ENCODE measurements at regions not wholly inside any gene's neighbourhood (a gene's known extent, or its start where the extent isn't known, plus 50 kb on each side); places are given as distances from the start of the nearest gene placed in this dataset.

DNA sequence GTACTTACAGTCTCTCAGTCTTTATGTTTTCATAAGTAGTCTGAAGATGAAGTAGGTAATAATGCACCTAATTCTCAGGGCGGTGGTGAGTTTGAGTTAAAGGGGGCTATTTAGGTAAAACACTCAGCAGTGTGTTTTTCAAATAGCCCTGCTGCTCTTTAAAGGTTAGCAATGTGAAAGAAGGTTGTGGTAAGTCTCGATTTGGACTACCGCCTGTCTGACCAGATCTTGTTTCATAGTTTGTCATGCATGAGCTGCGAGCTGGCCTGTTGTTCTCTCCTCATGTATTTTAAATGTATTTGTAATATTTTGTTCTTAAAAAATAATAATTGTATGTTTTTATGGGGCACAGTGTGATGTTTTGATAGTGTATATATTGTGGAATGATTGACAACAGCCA lies 340.2 kb downstream of the DHX35 start:
- TF ChIP-seq, protein P1, sequence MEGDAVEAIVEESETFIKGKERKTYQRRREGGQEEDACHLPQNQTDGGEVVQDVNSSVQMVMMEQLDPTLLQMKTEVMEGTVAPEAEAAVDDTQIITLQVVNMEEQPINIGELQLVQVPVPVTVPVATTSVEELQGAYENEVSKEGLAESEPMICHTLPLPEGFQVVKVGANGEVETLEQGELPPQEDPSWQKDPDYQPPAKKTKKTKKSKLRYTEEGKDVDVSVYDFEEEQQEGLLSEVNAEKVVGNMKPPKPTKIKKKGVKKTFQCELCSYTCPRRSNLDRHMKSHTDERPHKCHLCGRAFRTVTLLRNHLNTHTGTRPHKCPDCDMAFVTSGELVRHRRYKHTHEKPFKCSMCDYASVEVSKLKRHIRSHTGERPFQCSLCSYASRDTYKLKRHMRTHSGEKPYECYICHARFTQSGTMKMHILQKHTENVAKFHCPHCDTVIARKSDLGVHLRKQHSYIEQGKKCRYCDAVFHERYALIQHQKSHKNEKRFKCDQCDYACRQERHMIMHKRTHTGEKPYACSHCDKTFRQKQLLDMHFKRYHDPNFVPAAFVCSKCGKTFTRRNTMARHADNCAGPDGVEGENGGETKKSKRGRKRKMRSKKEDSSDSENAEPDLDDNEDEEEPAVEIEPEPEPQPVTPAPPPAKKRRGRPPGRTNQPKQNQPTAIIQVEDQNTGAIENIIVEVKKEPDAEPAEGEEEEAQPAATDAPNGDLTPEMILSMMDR (IDR thresholded peaks at IDR 0.05): no peak
- Mint-ChIP-seq H3K9me3 (ENCODE audit: low read depth) (peaks cover 2% of the 10 kb centered on the region), H3K36me3 (ENCODE audit: low read depth) (no peaks in the 10 kb centered on the region), H3K27me3 (ENCODE audit: low read depth) (peaks cover 9% of the 10 kb centered on the region), H3K4me1 (ENCODE audit: low read depth) (no peaks in the 10 kb centered on the region), H3K27ac (ENCODE audit: unreplicated experiment) (no peak overlapping the region), H3K4me3 (ENCODE audit: unreplicated experiment) (no peak overlapping the region)
- no peak for DNase-seq (ENCODE audit: low spot score)

DNA sequence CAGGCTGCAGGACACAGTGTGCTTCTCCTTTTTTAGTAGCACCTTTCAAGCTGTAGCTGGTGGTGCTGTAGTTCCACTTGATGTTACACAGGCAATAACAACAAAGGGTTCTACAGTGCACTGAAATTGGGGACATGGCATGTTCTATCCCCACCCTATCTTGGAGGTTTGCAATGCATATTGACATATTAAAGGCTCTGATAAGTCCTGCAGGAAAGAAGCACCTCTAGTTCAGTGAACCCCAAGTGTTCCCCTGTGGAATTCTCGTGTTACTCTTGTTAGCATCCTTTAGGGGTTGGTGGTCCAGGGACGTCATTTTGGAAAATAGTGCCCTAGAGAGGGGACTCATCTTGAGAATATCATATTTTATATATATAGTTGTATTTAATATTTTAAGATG lies 337.6 kb downstream of the DHX35 start:
- peaks cover 8% of the 10 kb centered on the region for H3K27me3 Mint-ChIP-seq (ENCODE audit: low read depth)
- H3K4me3 Mint-ChIP-seq (ENCODE audit: unreplicated experiment): no peak overlapping the region
- no peak overlapping the region for H3K27ac Mint-ChIP-seq (ENCODE audit: unreplicated experiment)
- no peaks in the 10 kb centered on the region for H3K4me1 Mint-ChIP-seq (ENCODE audit: low read depth)
- no peaks in the 10 kb centered on the region for H3K36me3 Mint-ChIP-seq (ENCODE audit: low read depth)
- no peaks in the 10 kb centered on the region for H3K9me3 Mint-ChIP-seq (ENCODE audit: low read depth)
- no peak for DNase-seq (ENCODE audit: low spot score)
- TF ChIP-seq, protein P1 (IDR thresholded peaks at IDR 0.05): no peak

DNA sequence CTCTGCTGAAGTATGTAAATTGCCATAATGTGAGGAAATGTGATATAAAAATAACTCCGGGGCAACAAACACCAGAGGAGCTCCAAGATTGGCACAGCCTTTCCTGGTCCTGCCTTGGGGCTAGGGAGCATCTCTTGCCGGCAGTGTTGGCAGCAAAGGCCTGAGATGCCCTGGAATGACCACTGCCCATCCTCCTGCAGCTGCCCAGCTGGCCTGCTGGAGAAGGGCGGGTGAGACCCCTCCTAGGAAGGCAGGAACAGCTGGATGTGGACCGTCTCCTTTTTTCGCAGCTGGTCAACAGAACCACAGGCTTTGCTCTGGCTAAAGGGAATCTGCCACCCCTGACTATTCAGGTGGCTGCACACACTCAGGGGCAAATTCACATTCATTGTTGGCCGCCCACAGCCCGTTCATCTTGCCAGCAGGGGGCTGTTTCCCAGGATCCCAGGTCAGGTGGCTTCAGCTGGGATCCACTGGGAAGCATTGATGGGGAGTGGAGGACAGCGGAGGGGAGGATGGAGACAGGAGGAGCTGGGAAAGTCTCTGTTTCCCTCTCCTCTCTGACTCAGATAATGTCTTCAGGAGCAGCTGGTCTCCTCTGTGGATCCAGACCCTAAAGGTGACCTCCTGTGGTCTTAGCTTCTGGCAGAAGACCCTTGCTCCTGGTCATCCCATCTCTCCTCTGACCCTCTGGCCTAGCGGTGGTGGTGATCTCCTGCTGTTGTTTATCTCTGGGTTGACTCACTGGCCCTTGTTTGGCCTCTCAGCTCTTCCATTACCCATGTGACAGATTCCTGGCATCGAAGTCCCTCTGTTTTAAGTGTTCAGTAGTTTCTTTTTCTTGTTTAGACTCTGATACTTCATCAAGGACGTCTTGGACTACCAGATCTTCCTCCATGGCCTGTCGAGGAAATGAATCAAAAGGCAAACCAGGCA lies 336.7 kb downstream of the DHX35 start:
- H3K9me3 Mint-ChIP-seq (ENCODE audit: low read depth): no peaks in the 10 kb centered on the region
- H3K27me3 Mint-ChIP-seq (ENCODE audit: low read depth): peaks cover 13% of the 10 kb centered on the region
- H3K4me1 Mint-ChIP-seq (ENCODE audit: low read depth): no peaks in the 10 kb centered on the region
- DNase-seq (ENCODE audit: low spot score): no peak
- TF ChIP-seq, protein P1 (IDR thresholded peaks at IDR 0.05): no peak
- H3K36me3 Mint-ChIP-seq (ENCODE audit: low read depth): no peaks in the 10 kb centered on the region
- no peak overlapping the region for H3K4me3 Mint-ChIP-seq (ENCODE audit: unreplicated experiment)
- no peak overlapping the region for H3K27ac Mint-ChIP-seq (ENCODE audit: unreplicated experiment)

DNA sequence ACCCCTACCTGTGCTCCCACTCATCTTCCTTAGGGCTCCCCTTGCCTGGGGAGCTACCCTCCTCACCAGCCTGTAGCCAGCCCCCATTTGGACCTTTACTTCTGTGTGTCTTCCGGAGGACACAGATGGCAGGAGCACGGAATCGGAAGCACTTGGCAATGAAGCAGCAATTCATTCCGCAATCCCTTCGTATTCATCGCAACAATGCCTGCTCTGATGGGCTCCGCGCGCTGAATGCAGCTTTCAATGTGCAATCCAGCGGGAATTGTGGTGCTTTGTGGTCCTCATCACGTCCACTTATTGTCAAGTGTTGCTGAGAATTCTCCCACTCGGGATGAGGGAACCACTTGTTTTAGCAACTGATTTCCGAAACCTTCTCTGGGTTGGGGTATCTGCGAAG lies 336.0 kb downstream of the DHX35 start:
- no peaks in the 10 kb centered on the region for H3K9me3 Mint-ChIP-seq (ENCODE audit: low read depth)
- DNase-seq (ENCODE audit: low spot score): no peak
- H3K27ac Mint-ChIP-seq (ENCODE audit: unreplicated experiment): no peak overlapping the region
- no peaks in the 10 kb centered on the region for H3K4me1 Mint-ChIP-seq (ENCODE audit: low read depth)
- no peak overlapping the region for H3K4me3 Mint-ChIP-seq (ENCODE audit: unreplicated experiment)
- TF ChIP-seq, protein P1 (IDR thresholded peaks at IDR 0.05): no peak
- no peaks in the 10 kb centered on the region for H3K36me3 Mint-ChIP-seq (ENCODE audit: low read depth)
- H3K27me3 Mint-ChIP-seq (ENCODE audit: low read depth): peaks cover 14% of the 10 kb centered on the region

DNA sequence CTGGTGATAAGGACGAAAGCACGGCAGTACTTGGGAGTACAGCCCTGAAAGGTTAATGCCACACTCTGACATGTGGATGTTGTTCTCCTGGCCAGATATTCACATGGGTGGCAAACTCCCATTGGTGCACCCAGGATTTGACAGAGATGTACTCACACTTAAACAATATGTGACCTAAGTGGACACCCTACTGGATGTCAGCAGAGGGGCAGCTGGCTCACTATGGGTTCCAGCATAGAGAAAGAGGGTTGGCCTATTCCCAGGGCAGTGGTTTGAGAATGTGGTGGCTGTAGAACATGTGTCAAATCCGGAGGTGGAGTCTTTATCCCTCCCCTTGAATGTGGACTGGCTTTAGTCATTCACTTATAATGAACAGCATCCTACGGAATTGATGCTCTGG lies 333.2 kb downstream of the DHX35 start:
- Mint-ChIP-seq H3K27me3 (ENCODE audit: low read depth) (peaks cover 20% of the 10 kb centered on the region), H3K4me1 (ENCODE audit: low read depth) (no peaks in the 10 kb centered on the region), H3K36me3 (ENCODE audit: low read depth) (no peaks in the 10 kb centered on the region), H3K9me3 (ENCODE audit: low read depth) (peaks cover 10% of the 10 kb centered on the region), H3K4me3 (ENCODE audit: unreplicated experiment) (no peak overlapping the region), H3K27ac (ENCODE audit: unreplicated experiment) (no peak overlapping the region)
- no peak for DNase-seq (ENCODE audit: low spot score)
- TF ChIP-seq, protein P1 (IDR thresholded peaks at IDR 0.05): no peak

Measured in chondrocyte (in vitro differentiated cells).